GM18511 (cell line): ENCODE measurements at regions not wholly inside any gene's neighbourhood (a gene's known extent, or its start where the extent isn't known, plus 50 kb on each side); places are given as distances from the start of the nearest gene placed in this dataset.
"Not testable (repeated sequence)": the region's sequence is repeated elsewhere in the genome, so short reads cannot be mapped to it uniquely, and the experiment has no call there.

ENCODE experiments used
- ATAC-seq: cut with Tn5 transposase; IDR thresholded peaks from one replicate; pipeline ENCODE4 v1.9.1; 2021; ENCODE audit warnings: mild to moderate bottlenecking, moderate library complexity; ENCODE audit not compliant: unreplicated experiment

GRCh38 chr11:8772571-8773519 is 90.3 kb downstream of the RPL27A start:
- no peak for ATAC-seq

DNA sequence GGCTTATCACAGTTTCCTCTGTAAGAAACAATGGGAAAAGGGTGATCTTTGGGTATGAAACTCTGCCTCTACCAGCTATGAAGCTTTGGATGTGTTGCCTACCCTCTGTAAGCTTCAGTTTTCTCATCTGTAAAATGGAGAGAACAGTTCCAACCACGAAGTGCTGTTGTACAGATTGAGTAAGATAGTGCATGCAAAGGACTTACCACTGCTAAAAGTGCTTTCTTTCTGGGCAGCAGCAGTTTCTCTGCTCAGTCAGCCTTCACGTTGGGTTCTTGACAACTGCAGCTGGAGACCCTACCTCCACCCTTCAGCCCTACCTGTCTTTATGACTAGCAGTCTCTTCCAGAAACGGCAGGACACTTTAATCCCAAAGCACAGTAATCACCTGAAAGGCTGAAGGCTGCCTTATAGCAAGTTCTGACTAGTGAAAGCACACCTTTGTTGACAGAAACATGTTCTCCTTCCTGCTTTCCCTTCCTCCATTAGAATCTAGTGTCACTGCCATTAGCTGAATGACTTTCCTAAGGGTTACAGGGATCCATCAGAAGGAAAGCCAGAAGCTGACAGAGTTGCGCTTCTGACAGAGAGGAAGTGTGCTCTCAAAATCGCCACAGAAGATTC is 91.4 kb downstream of the RPL27A start:
- no peak for ATAC-seq

DNA sequence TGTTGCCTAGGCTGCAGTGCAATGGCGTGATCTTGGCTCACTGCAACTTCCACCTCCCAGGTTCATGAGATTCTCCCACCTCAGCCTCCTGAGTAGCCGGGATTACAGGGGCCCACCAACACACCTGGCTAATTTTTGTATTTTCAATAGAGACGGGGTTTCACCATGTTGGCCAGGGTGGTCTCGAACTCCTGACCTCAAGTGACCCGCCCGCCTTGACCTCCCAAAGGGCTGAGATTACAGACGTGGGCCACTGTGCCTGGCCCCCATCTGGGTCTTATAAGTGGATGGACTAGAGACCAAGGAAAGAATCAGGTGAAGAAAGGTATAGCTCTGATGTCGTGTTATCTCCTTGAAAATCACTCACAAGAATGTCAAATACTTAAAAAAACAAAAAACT is 92.3 kb downstream of the RPL27A start:
- not testable (repeated sequence) for ATAC-seq

- no peak for ATAC-seq
Measured at GRCh38 chr11:8775332-8775731, 92.7 kb downstream of the RPL27A start.

DNA sequence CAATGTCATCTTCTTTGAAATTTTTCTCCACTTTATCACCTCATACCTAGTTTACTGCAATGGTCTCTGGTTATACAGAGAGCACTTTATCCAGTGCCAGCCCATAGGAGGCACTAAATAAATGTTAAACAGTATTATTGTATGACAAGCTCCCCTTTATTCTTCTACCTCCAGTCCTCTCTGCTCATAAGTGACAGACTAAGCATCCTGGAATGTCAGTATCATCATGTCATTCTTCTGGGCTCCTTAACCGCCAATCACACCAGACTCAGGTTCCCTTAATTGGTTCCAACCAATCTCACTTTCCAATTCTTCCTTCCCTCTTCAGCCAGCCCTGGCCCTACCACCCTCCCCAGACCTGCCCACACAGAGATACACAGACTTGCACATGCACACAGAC is 93.1 kb downstream of the RPL27A start:
- no peak for ATAC-seq

DNA sequence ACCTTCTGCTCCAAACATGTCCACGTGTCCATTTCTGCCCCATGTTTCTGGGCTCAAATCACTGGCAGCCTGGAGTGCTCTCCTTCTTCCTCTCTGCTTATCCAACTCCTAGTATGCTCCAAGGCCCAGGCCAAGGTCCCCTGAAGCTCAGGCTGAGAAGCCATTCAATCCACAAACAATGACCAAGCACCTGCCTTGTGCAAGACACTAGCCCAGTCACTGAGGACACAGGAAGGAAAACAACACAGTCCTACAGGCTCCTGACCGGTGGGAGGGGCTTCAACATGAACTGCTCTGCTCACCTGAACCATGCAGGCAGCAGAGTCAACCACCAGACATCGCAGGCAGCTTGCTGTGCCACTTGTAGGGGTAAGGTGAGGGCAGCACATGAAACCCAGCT is 93.6 kb downstream of the RPL27A start:
- no peak for ATAC-seq

DNA sequence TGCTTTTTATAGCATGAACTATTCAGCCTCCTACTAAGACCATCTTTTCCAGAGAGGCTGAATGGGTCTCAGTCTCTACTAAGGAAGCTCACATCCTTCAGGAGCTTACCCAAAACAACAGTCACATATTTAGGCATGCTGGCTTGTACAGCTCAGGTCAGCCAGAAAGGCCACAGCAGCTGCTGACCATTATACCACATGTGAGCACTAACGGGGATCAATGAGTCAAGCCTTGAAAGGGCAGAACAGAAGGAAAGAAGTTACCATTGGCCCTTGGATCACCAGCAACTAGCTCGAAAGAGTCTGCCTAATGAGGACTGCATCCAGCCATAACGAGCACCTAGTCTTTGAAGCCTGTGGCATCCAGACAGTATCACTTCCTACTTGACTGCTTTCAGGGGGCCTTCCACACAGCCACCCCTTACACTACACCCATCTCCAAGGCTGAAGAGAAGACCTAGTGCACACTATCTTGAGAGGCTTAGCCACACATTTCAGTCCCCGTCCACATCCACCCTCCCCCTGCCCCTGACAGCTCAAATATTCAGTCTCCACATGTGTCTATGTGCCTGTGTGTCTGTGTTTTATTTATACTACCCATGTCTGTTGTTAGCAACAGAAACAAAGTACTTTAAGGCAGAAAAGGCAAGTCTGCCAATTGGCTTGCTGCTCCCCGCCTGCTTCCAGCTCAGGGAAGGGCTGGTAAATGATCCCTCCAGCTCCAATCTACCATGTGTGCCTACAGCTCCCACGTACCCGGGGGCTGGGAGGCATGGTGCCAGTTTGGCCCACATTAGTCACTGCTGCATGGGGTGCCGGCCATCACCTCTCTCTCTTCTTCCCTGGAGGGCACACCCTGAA is 95.5 kb downstream of the RPL27A start:
- ATAC-seq, result peak; percentile 62

GRCh38 chr11:8779107-8779506 is 96.5 kb downstream of the RPL27A start:
- no peak for ATAC-seq

DNA sequence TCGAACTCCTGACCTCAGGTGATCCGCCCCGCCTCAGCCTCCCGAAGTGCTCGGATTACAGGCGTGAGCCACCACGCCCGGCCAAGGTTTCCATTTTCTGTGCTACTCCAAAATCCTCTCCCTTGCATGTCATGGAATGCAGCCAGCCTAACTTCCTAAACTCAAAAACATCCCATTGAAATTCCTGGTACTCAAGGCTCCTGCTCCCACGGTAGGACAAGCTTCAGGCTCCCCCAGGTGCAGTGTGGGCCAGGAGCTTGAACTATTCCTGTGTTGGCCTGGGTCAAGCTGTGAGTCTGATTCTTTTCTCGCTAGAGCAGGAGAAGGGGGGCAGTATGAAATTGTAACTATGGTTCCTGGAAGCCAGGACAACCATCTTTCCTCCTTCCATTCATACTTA is 97.1 kb downstream of the RPL27A start:
- ATAC-seq, result no peak

GRCh38 chr11:8784954-8785353 is 102.4 kb downstream of the RPL27A start:
- no peak for ATAC-seq

- no peak for ATAC-seq
Measured at GRCh38 chr11:8785457-8785856, 102.9 kb downstream of the RPL27A start.

DNA sequence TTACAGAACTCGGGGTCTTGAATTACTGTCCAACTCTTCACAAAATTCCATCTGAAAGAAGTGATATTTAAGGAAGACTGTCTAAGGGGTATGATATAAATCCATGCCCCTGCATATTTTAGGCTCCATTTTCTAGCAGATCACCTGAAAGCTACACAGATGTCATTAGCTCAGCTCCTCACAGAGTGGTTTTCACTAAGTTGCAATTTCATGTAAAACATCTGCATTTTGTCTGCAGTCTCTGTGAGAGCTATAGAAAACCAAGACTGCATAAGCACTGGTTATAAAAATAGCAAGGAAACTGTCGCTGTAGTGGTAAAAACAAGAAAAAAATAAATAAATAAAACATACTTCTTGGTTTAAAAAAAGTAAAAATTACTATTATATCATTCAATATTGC is 103.4 kb downstream of the RPL27A start:
- ATAC-seq, result no peak

GRCh38 chr11:8786933-8787332 is 104.3 kb downstream of the RPL27A start:
- no peak for ATAC-seq

- ATAC-seq, result no peak
Measured at GRCh38 chr11:8787372-8787771, 104.8 kb downstream of the RPL27A start.

DNA sequence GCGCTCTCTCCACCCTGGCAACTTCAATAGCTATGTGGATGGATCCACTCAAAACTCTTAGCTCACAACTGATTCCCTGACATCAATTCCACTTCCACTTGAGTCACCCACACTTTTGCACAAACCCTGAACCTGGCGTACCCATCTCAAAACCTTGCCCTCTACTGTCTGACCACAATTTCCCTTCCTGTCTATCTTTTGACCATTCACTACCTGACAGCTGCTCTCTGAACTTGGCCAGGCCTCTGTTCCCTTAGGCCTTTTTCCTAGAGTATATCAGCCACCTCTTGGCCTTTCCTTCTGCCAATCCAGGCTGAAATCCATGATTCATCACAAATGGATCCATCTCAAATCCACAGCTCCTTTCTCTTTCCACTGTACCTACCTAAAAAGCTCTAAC is 106.0 kb downstream of the RPL27A start:
- ATAC-seq, result no peak

DNA sequence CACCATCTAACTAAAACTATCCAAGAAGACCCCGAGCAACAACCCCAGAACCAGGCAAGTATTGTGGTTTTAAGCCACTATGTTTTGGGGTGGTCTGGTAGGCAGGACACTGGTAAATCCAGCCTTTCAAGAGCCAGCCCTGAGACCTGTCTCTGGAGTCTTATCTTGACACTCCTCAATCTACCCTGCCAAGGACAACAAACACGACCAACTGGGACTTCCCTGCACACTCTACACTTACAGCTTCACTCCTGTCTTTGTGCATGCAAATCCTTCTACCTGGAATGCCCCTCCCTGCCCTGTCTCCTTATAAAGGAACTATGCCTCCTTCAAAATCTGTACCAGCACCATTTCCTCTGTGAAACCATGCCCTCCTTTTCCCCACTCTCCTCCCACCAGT is 107.3 kb downstream of the RPL27A start:
- no peak for ATAC-seq

DNA sequence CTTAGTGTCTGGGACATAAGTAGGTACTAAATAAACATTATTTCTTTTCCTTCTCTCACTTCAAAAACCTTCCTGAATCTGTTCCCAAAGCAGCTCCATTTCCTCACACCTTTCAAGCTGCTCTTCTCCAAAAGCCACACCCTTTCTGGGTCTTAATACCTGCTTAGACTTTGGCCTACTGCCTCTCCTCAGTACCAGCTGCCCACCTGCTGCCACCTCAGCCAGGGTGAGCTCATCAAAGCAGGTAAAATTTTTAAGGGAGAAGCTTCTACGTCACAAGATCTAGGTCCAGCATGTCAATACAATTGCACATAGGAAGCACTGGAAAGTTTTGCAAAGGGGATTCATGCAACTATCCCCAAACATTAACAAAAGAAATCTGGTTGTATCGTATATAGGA is 108.4 kb downstream of the RPL27A start:
- ATAC-seq, result no peak

- no peak for ATAC-seq
Measured at GRCh38 chr11:8792710-8793109, 110.1 kb downstream of the RPL27A start.

DNA sequence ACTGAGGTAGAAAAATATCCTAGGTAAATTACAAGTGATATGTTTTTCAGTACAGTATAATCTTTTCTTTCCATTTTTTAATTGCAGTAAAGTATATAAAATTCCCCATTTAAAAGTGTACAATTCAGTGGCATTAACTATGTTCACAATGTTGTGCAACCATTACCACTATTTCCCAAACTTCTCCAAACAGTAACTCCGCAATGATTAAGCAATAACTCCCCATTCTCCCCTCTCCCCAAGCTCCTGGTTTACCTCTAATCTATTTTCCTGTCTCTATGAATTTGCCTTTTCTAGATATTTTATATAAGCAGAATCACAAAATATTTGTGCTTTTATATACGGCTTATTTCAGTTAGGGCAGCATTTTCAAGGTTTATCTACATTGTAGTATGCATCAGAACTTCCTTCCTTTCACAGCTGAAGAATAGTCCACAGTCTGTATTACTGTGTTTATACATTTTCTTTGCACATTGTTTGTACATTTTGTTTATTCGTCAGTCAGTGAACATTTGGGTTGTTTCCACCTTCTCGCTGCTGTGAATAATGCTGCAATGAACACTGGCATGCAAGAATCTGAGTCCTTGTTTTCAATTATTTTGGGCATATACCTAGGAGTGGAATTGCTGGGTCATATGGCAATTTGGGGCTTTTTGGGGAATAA is 110.7 kb downstream of the RPL27A start:
- no peak for ATAC-seq

DNA sequence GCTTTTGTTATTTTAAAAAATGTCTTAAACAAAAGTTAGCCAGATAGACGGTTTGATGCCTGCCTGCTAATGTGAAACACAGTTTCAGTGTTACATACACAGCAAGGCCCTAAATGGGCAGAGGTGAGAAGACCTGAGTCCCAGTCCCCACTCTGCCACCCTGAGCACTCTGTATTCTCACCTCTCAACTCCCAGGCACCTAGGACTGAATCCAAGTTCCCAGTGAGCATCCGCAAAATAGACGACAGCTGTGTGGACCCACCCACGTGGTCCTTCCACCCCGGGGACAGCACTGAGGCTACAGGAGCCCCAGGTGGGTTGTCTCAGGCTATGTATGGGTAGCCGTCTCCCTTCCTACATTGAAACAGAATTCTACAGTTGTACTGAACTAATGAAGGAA is 111.5 kb downstream of the RPL27A start:
- ATAC-seq, result no peak

- no peak for ATAC-seq
Measured at GRCh38 chr11:8794677-8795103, 112.1 kb downstream of the RPL27A start.
